GM12878 (cell line): ENCODE measurements at regions not wholly inside any gene's neighbourhood (a gene's known extent, or its start where the extent isn't known, plus 50 kb on each side); places are given as distances from the start of the nearest gene placed in this dataset.

ENCODE experiments used
- ATAC-seq: fragments of 200-7000 bp; cut with Tn5 transposase; 3 replicates; pipeline ENCODE4 v1.9.1; 2020; ENCODE audit warnings: mild to moderate bottlenecking, moderate library complexity
- BruUV-seq: library from RNA; stranded (reverse); fragments of 400-500 nt; replicated peaks from 2 replicates; lab custom pipeline; 2021; lab: Mats Ljungman, UMichigan
- CTCF ChIA-PET: fragments of 300-600 bp; sonication (Branson Sonifier 250); formaldehyde crosslinking; extraction: SDS; loops from one replicate; lab custom pipeline; 2021; ENCODE audit warnings: inconsistent platforms; lab: Yijun Ruan, JAX
- POLR2A ChIA-PET: fragments of 350-600 bp; formaldehyde crosslinking; extraction: SDS; loops from one replicate; lab custom pipeline; 2021; ENCODE audit warnings: inconsistent platforms; lab: Charles Lee
- RAD21 ChIA-PET: fragments of 300-600 bp; sonication (Branson Sonifier 250); formaldehyde crosslinking; loops from one replicate; lab custom pipeline; 2023; ENCODE audit warnings: antibody characterized with exemption; ENCODE audit not compliant: unreplicated experiment; lab: Charles Lee
- SMC1A ChIA-PET: fragments of 300-600 bp; sonication (Branson Sonifier 250); formaldehyde crosslinking; loops from one replicate; lab custom pipeline; 2023; ENCODE audit not compliant: unreplicated experiment, uncharacterized antibody; lab: Charles Lee
- DNase-seq: peaks from one replicate; pipeline ENCODE4 v3.0.0-alpha.2; 2011; ENCODE audit warnings: low read depth, low spot score
- FAIRE-seq: peaks from 3 replicates; lab custom pipeline; 2011; peaks lifted over from hg19 to GRCh38; lab: Jason Lieb, UNC
- H2AFZ ChIP-seq: 2 replicates; pipeline ENCODE4 v1.6.0; 2011; ENCODE audit warnings: low read depth, low read length, control low read depth; ENCODE audit not compliant: control insufficient read depth
- H3K27ac ChIP-seq: 2 replicates; pipeline ENCODE4 v1.5.1; 2011; ENCODE audit warnings: control low read depth; ENCODE audit not compliant: control insufficient read depth, insufficient read depth
- H3K27me3 ChIP-seq, 2 experiments: replicated peaks in 1 of 2; 2 replicates each; pipeline versions ENCODE4 v1.6.0 to v1.6.1; 2011; ENCODE audit warnings: low read length in 1 of 2; ENCODE audit not compliant: control insufficient read depth in 2 of 2, insufficient read depth in 2 of 2
- H3K36me3 ChIP-seq, 2 experiments: 2 replicates each; pipeline ENCODE4 v1.5.1; 2011; ENCODE audit warnings: low read length in 1 of 2; ENCODE audit not compliant: control insufficient read depth in 2 of 2, insufficient read depth in 2 of 2
- H3K4me1 ChIP-seq: 2 replicates; pipeline ENCODE4 v1.6.1; 2011; ENCODE audit warnings: mild to moderate bottlenecking, low read length, moderate library complexity, mixed read lengths; ENCODE audit not compliant: control insufficient read depth, insufficient read depth
- H3K4me2 ChIP-seq: 2 replicates; pipeline ENCODE4 v1.6.0; 2011; ENCODE audit warnings: control low read depth; ENCODE audit not compliant: control insufficient read depth, insufficient read depth
- H3K4me3 ChIP-seq: fragments of 200-600 bp; sonication (generic); 2 replicates; pipeline ENCODE4 v1.5.1; 2016
- H3K79me2 ChIP-seq: 2 replicates; pipeline ENCODE4 v1.6.0; 2011; ENCODE audit warnings: low read length; ENCODE audit not compliant: control insufficient read depth, insufficient read depth
- H3K9ac ChIP-seq: 2 replicates; pipeline ENCODE4 v1.8.0; 2011; ENCODE audit warnings: low read length, control low read depth, mixed read lengths; ENCODE audit not compliant: control insufficient read depth, insufficient read depth
- H3K9me3 ChIP-seq: replicated peaks from 3 replicates; pipeline ENCODE4 v1.5.1; 2011; ENCODE audit warnings: mild to moderate bottlenecking, low read length; ENCODE audit not compliant: control insufficient read depth, insufficient read depth
- H4K20me1 ChIP-seq: 2 replicates; pipeline ENCODE4 v1.6.0; 2011; ENCODE audit not compliant: control insufficient read depth, insufficient read depth
- CEBPZ ChIP-seq: fragments of 150-350 bp; IDR thresholded peaks from 2 replicates; pipeline ENCODE4 v1.6.1; 2016; ENCODE audit warnings: low read depth, low read length
- CTCF ChIP-seq, 3 experiments: IDR thresholded peaks in 2 of 3; conservative IDR thresholded peaks in 1 of 3; 2 replicates each; pipeline ENCODE4 v1.5.1; 2011; ENCODE audit warnings: low read depth in 3 of 3, low read length in 3 of 3, mild to moderate bottlenecking in 3 of 3, control low read depth in 2 of 3, moderate library complexity in 2 of 3, inconsistent platforms in 1 of 3, mixed read lengths in 1 of 3; ENCODE audit not compliant: control insufficient read depth in 2 of 3, insufficient read depth in 1 of 3; ENCODE audit errors: extremely low read depth in 1 of 3
- DPF2 ChIP-seq: fragments of 450-650 bp; IDR thresholded peaks from 2 replicates; pipeline ENCODE4 v1.6.1; 2017; ENCODE audit warnings: mild to moderate bottlenecking
- EED ChIP-seq: sonication (generic); IDR thresholded peaks from 2 replicates; pipeline ENCODE4 v1.6.1; 2016; ENCODE audit warnings: antibody characterized with exemption, low read depth
- IRF4 ChIP-seq: IDR thresholded peaks from 2 replicates; pipeline ENCODE4 v1.6.1; 2011; ENCODE audit warnings: low read depth, low read length
- KDM1A ChIP-seq: fragments of 200-600 bp; sonication (generic); IDR thresholded peaks from 2 replicates; pipeline ENCODE4 v1.6.1; 2016; ENCODE audit warnings: borderline replicate concordance
- NFIC ChIP-seq: IDR thresholded peaks from 2 replicates; pipeline ENCODE4 v1.6.1; 2012; ENCODE audit warnings: low read depth, mild to moderate bottlenecking, inconsistent platforms, low read length, moderate library complexity
- NR2C1 ChIP-seq: fragments of 450-650 bp; IDR thresholded peaks from 2 replicates; pipeline ENCODE4 v1.6.1; 2017; ENCODE audit warnings: antibody characterized with exemption, mild to moderate bottlenecking, moderate library complexity
- POU2F2 ChIP-seq: IDR thresholded peaks from 3 replicates; pipeline ENCODE4 v1.6.1; 2011; ENCODE audit warnings: low read depth, mild to moderate bottlenecking, low read length, borderline replicate concordance
- RUNX3 ChIP-seq: IDR thresholded peaks from 2 replicates; pipeline ENCODE4 v1.6.1; 2012; ENCODE audit warnings: low read length, inconsistent platforms
- TCF7 ChIP-seq: IDR thresholded peaks from 2 replicates; pipeline ENCODE4 v1.6.1; 2014; ENCODE audit warnings: antibody characterized with exemption, borderline replicate concordance
- WGBS: methylation state at CpG from one replicate; pipeline ENCODE4 v1.1.6; 2016; ENCODE audit warnings: low lambda C conversion rate; ENCODE audit not compliant: insufficient replicate concordance, insufficient coverage; ENCODE audit errors: missing lambda C conversion rate; 5-methylcytosine and 5-hydroxymethylcytosine counted together
- in situ Hi-C: fragments of 300-500 bp; cut with MboI; formaldehyde crosslinking; loops from 9 replicates; pipeline ENCODE4 v1.14.3; 2018; ENCODE audit warnings: mixed read lengths
- intact Hi-C: fragments of 100-400 bp; cut with micrococcal nuclease; formaldehyde crosslinking; loops from one replicate; pipeline ENCODE4 v1.14.2; 2022; ENCODE audit not compliant: unreplicated experiment

- TF ChIP-seq TCF7 (no peak), NR2C1 (no peak), NFIC (peak; percentile 53; the same call in 1 of the 2 replicates), KDM1A (no peak), CEBPZ (no peak), EED (peak; percentile 88), RUNX3 (peak; percentile 44), IRF4 (peak; percentile 56; the same call in 1 of the 2 replicates), POU2F2 (no peak)
Observed at GRCh38 chr14:53545217-53545616, 392.1 kb upstream of the DDHD1 start (continued).

- Histone ChIP-seq H3K4me3 (no peak overlapping the region), H3K27ac (no peak overlapping the region), H3K36me3 (no peaks in the 10 kb centered on the region), H2AFZ (no peak overlapping the region), H3K27me3 (no peaks in the 10 kb centered on the region), H4K20me1 (no peaks in the 10 kb centered on the region), H3K9ac (no peak overlapping the region), H3K9me3 (no peaks in the 10 kb centered on the region), H3K79me2 (no peaks in the 10 kb centered on the region), H3K4me2 (no peak overlapping the region), H3K4me1 (peaks cover 3% of the 10 kb centered on the region; the same call in 1 of the 2 replicates)
- POLR2A ChIA-PET = no interaction called here
- RAD21 ChIA-PET = interaction anchor here (1.4 kb wide), 1 partner anchor 632 kb away, joined by 4 read pairs; no protein-coding TSS in a partner anchor
- FAIRE-seq (no peak), ATAC-seq (no peak), DNase-seq (no peak)
- in situ Hi-C loops (loop anchor here (25.0 kb wide), 1 partner anchor 795 kb away; no protein-coding TSS in a partner anchor), intact Hi-C loops (loop anchor here (1.0 kb wide), 1 partner anchor 159 kb away; no protein-coding TSS in a partner anchor)
- SMC1A ChIA-PET = interaction anchor here (0.6 kb wide), 2 partner anchors 496 to 682 kb away, joined by 3 read pairs; no protein-coding TSS in a partner anchor
- 73% methylated on average over 3 of the region's 3 CpGs for WGBS
- BruUV-seq = no TSS peak
- CTCF ChIA-PET = interaction anchor here (1.0 to 1.4 kb wide), 2 partner anchors 38 to 631 kb away, joined by 3 read pairs; no protein-coding TSS in a partner anchor
- TF ChIP-seq CTCF (IDR thresholded peaks at IDR 0.05 in 2 of 3, conservative IDR thresholded peaks at IDR 0.05 in 1 of 3; ENCODE audit: control insufficient read depth in 2 of 3, extremely low read depth in 1 of 3, insufficient read depth in 1 of 3, low read depth in 3 of 3, low read length in 3 of 3) = 0 out of 6 replicates have a peak, but pooled peaks of 1 of the 3 experiments have one; percentile 1
- TF ChIP-seq DPF2 = no peak
Observed at GRCh38 chr14:53542732-53543131, 389.6 kb upstream of the DDHD1 start.
